SK-N-SH treated with all-trans-retinoic acid at 6 μM for 48 hours (cell line): ENCODE measurements at regions not wholly inside any gene's neighbourhood (a gene's known extent, or its start where the extent isn't known, plus 50 kb on each side); places are given as distances from the start of the nearest gene placed in this dataset.

ENCODE experiments used
- CREB5 ChIP-seq: fragments of 250-450 bp; sonication (Bioruptor Pico); IDR thresholded peaks from 2 replicates; pipeline ENCODE4 v1.5.1; 2020; ENCODE audit warnings: low read depth, mild to moderate bottlenecking, moderate library complexity
- PATZ1 ChIP-seq: fragments of 250-450 bp; sonication (Bioruptor Pico); IDR thresholded peaks from 2 replicates; pipeline ENCODE4 v1.8.0; 2020; ENCODE audit warnings: mild to moderate bottlenecking, moderate library complexity, borderline replicate concordance
- POU6F1 ChIP-seq: fragments of 250-450 bp; sonication (Bioruptor Pico); IDR thresholded peaks from 2 replicates; pipeline ENCODE4 v1.8.0; 2021; ENCODE audit warnings: low read depth, mild to moderate bottlenecking, moderate library complexity, borderline replicate concordance
- PPARA ChIP-seq: fragments of 250-450 bp; sonication (Bioruptor Pico); IDR thresholded peaks from 2 replicates; pipeline ENCODE4 v1.5.0; 2020; ENCODE audit warnings: mild to moderate bottlenecking, borderline replicate concordance
- RARB ChIP-seq: fragments of 250-450 bp; sonication (Bioruptor Pico); IDR thresholded peaks from 2 replicates; pipeline ENCODE4 v1.8.0; 2021; ENCODE audit warnings: mild to moderate bottlenecking, moderate library complexity
- TOX ChIP-seq: fragments of 250-450 bp; sonication (Bioruptor Pico); IDR thresholded peaks from 2 replicates; pipeline ENCODE4 v1.8.0; 2021; ENCODE audit warnings: mild to moderate bottlenecking, moderate library complexity, borderline replicate concordance
- ZFP30 ChIP-seq: fragments of 450-650 bp; formaldehyde crosslinking; IDR thresholded peaks from 2 replicates; pipeline ENCODE4 v1.5.0; 2022; ENCODE audit warnings: mild to moderate bottlenecking, moderate library complexity
- ZNF565 ChIP-seq: fragments of 450-650 bp; formaldehyde crosslinking; conservative IDR thresholded peaks from 2 replicates; pipeline ENCODE4 v1.5.0; 2020; ENCODE audit warnings: low read depth, mild to moderate bottlenecking, moderate library complexity
- ZNF70 ChIP-seq: fragments of 450-650 bp; formaldehyde crosslinking; IDR thresholded peaks from 2 replicates; pipeline ENCODE4 v1.5.0; 2020; ENCODE audit warnings: mild to moderate bottlenecking, moderate library complexity

GRCh38 chr17:70484496-70484895, 315.2 kb downstream of the KCNJ2 start:
- TF ChIP-seq POU6F1 (CRISPR knock-in tag) (no peak), PPARA (CRISPR knock-in tag) (no peak), PATZ1 (CRISPR knock-in tag) (no peak), ZFP30 (no peak), CREB5 (CRISPR knock-in tag) (no peak), TOX (CRISPR knock-in tag) (no peak), ZNF565 (no peak), RARB (CRISPR knock-in tag) (no peak), ZNF70 (no peak)
